Smooth muscle cell (in vitro differentiated cells): ENCODE measurements at regions not wholly inside any gene's neighbourhood (a gene's known extent, or its start where the extent isn't known, plus 50 kb on each side); places are given as distances from the start of the nearest gene placed in this dataset.
"Not testable (repeated sequence)": the region's sequence is repeated elsewhere in the genome, so short reads cannot be mapped to it uniquely, and the experiment has no call there.

ENCODE experiments used
- DNase-seq: peaks from one replicate; lab custom pipeline; 2025; ENCODE audit not compliant: unreplicated experiment; lab: John Stamatoyannopoulos, UW
- H2AFZ ChIP-seq: fragments of 200-600 bp; sonication (generic); 2 replicates; pipeline ENCODE4 v1.6.0; 2016; ENCODE audit warnings: antibody characterized with exemption, low read depth, mild to moderate bottlenecking
- H3F3A ChIP-seq: fragments of 200-600 bp; sonication (generic); 2 replicates; pipeline ENCODE4 v1.6.0; 2017; ENCODE audit warnings: antibody characterized with exemption, low read depth
- H3K27ac ChIP-seq: fragments of 200-600 bp; sonication (generic); 2 replicates; pipeline ENCODE4 v1.5.1; 2016; ENCODE audit warnings: low read depth, mild to moderate bottlenecking
- H3K27me3 ChIP-seq: fragments of 200-600 bp; sonication (generic); 2 replicates; pipeline ENCODE4 v1.6.1; 2016; ENCODE audit warnings: low read depth, mild to moderate bottlenecking
- H3K36me3 ChIP-seq: fragments of 200-600 bp; sonication (generic); 2 replicates; pipeline ENCODE4 v1.5.1; 2016; ENCODE audit warnings: low read depth
- H3K4me1 ChIP-seq: fragments of 200-600 bp; sonication (generic); 2 replicates; pipeline ENCODE4 v1.5.1; 2016; ENCODE audit warnings: low read depth
- H3K4me2 ChIP-seq: fragments of 200-600 bp; sonication (generic); 2 replicates; pipeline ENCODE4 v1.6.0; 2016; ENCODE audit warnings: mild to moderate bottlenecking
- H3K4me3 ChIP-seq: fragments of 200-600 bp; sonication (generic); 2 replicates; pipeline ENCODE4 v1.5.1; 2016; ENCODE audit warnings: mild to moderate bottlenecking
- H3K79me2 ChIP-seq: fragments of 200-600 bp; sonication (generic); 2 replicates; pipeline ENCODE4 v1.6.0; 2016; ENCODE audit warnings: low read depth, mild to moderate bottlenecking
- H3K9ac ChIP-seq: fragments of 200-600 bp; sonication (generic); 2 replicates; pipeline ENCODE4 v1.6.0; 2016; ENCODE audit warnings: low read depth
- H3K9me3 ChIP-seq: fragments of 200-600 bp; sonication (generic); replicated peaks from 2 replicates; pipeline ENCODE4 v1.5.1; 2016; ENCODE audit warnings: low read depth
- H4K20me1 ChIP-seq: fragments of 200-600 bp; sonication (generic); 2 replicates; pipeline ENCODE4 v1.6.0; 2016; ENCODE audit warnings: low read depth
- WGBS: methylation state at CpG from one replicate; pipeline ENCODE4 v1.1.7; 2016; ENCODE audit warnings: low lambda C conversion rate; 5-methylcytosine and 5-hydroxymethylcytosine counted together
- TF ChIP-seq, protein P1 (sequence below): fragments of 200-600 bp; sonication (generic); IDR thresholded peaks from 2 replicates; pipeline ENCODE4 v1.5.1; 2017; ENCODE audit warnings: borderline replicate concordance, mild to moderate bottlenecking, antibody characterized with exemption; ENCODE audit not compliant: insufficient read depth, poor library complexity, severe bottlenecking

DNA sequence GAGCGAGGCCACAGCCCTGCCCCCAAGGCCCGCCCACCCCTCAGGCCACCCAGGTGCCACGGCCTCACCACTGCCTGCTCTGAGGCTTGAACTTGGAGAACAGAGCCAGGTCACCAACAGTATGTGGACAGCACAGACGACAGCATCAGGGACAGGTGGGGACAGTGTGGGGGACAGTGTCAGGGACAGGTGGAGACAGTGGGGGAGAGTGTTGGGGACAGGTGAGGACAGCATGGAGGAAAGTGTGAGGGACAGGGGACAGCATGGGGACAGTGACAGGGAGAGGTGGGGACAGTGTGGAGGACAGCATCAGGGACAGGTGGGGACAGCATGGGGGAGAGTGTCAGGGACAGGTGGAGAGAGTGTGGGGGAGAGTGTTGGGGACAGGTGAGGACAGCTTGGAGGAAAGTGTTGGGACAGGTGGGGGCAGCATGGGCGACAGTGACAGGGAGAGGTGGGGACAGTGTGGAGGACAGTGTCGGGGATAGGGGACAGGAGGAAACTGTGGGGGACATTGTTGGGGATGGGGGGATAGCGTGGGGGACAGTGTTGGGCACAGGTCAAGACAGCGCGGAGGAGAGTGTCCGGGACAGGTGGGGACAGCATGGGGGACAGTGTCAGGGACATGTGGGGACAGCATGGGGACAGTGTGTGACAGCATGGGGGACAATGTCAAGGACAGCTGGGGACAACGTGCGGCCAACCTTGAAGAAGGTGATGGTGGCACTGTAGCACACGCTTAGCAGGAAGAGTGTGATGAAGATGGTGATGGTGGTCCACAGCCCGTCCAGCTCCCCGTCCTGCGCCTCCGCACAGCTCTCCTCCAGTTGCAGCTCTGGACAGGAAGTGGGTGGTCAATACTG, 114.9 kb downstream of the TMEM121 start:
- H3K9ac ChIP-seq, result no peak overlapping the region
- H3K9me3 ChIP-seq, result no peaks in the 10 kb centered on the region
- H3F3A ChIP-seq, result no peaks in the 10 kb centered on the region
- no peak overlapping the region for H2AFZ ChIP-seq
- no peaks in the 10 kb centered on the region for H3K36me3 ChIP-seq
- DNase-seq, result no peak
- 84% methylated on average over 15 of the region's 17 CpGs for WGBS
- no peak overlapping the region for H3K4me3 ChIP-seq
- no peaks in the 10 kb centered on the region for H3K79me2 ChIP-seq
- no peaks in the 10 kb centered on the region for H3K4me1 ChIP-seq
- no peak overlapping the region for H3K4me2 ChIP-seq
- H4K20me1 ChIP-seq, result no peaks in the 10 kb centered on the region
- TF ChIP-seq, protein P1, sequence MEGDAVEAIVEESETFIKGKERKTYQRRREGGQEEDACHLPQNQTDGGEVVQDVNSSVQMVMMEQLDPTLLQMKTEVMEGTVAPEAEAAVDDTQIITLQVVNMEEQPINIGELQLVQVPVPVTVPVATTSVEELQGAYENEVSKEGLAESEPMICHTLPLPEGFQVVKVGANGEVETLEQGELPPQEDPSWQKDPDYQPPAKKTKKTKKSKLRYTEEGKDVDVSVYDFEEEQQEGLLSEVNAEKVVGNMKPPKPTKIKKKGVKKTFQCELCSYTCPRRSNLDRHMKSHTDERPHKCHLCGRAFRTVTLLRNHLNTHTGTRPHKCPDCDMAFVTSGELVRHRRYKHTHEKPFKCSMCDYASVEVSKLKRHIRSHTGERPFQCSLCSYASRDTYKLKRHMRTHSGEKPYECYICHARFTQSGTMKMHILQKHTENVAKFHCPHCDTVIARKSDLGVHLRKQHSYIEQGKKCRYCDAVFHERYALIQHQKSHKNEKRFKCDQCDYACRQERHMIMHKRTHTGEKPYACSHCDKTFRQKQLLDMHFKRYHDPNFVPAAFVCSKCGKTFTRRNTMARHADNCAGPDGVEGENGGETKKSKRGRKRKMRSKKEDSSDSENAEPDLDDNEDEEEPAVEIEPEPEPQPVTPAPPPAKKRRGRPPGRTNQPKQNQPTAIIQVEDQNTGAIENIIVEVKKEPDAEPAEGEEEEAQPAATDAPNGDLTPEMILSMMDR, result no peak
- H3K27ac ChIP-seq, result no peak overlapping the region
- H3K27me3 ChIP-seq, result no peaks in the 10 kb centered on the region

GRCh38 chr14:105641951-105642350, 115.6 kb downstream of the TMEM121 start:
- not testable (repeated sequence) for H3K4me1 ChIP-seq, H3K9me3 ChIP-seq, H3K4me2 ChIP-seq, H2AFZ ChIP-seq, DNase-seq, H3K4me3 ChIP-seq, H3K27me3 ChIP-seq, H3K9ac ChIP-seq, H3K36me3 ChIP-seq, H3F3A ChIP-seq, H3K27ac ChIP-seq, H4K20me1 ChIP-seq, H3K79me2 ChIP-seq
- WGBS, result 82% methylated on average over 11 of the region's 12 CpGs

- H3K9me3 ChIP-seq, H3K79me2 ChIP-seq, DNase-seq, H3K36me3 ChIP-seq, H4K20me1 ChIP-seq, H3K4me3 ChIP-seq, H3K27ac ChIP-seq, H3K4me1 ChIP-seq, H3K4me2 ChIP-seq, H3K9ac ChIP-seq, H2AFZ ChIP-seq, H3K27me3 ChIP-seq, H3F3A ChIP-seq: not testable (repeated sequence)
- 95% methylated on average over 8 of the region's 19 CpGs for WGBS
Observed at GRCh38 chr14:105642486-105642885, 116.1 kb downstream of the TMEM121 start.

DNA sequence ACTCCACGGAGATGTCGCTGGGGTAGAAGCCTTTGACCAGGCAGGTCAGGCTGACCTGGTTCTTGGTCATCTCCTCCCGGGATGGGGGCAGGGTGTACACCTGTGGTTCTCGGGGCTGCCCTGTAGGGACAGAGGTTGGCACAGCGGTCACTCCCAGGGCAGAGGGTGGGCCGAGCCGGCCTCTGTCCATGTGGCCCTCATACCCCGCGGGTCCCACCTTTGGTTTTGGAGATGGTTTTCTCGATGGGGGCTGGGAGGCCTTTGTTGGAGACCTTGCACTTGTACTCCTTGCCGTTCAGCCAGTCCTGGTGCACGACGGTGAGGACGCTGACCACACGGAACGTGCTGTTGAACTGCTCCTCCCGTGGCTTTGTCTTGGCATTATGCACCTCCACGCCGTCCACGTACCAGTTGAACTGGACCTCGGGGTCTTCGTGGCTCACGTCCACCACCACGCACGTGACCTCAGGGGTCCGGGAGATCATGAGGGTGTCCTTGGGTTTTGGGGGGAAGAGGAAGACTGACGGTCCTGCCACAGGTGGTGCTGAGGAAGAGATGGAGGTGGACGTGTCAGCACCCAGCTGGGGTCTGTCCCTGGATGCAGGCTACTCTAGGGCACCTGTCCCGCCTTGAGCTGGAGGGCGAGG, 117.1 kb downstream of the TMEM121 start:
- H3K9me3 ChIP-seq, result not testable (repeated sequence)

DNA sequence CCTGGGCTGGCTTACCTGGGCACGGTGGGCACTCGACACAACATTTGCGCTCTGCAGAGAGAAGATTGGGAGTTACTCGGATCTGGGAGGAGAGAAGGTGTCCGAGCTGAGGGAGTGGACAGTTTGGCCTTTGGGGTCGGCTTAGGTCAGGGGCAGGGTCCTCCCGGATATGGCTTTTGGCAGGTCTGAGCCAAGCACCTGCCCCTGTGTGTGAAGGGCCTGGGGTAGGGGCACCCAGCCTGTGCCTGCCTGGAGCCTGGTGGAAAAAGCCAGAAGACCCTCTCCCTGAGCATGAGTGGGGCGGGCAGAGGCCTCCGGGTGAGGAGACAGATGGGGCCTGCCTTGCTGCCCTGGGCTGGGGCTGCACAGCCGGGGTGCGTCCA, 117.7 kb downstream of the TMEM121 start:
- H3F3A ChIP-seq, H4K20me1 ChIP-seq, H3K27me3 ChIP-seq, H3K79me2 ChIP-seq, H3K9me3 ChIP-seq, H3K27ac ChIP-seq, H2AFZ ChIP-seq, H3K9ac ChIP-seq, H3K4me1 ChIP-seq, H3K36me3 ChIP-seq, H3K4me2 ChIP-seq, H3K4me3 ChIP-seq, DNase-seq: not testable (repeated sequence)
- 83% methylated on average over 11 of the region's 11 CpGs for WGBS

More for the DNA sequence above, 117.1 kb downstream of the TMEM121 start:
- not testable (repeated sequence) for H3K4me2 ChIP-seq, H3K79me2 ChIP-seq, H3K27me3 ChIP-seq, H3K36me3 ChIP-seq, H3K4me3 ChIP-seq, H3K27ac ChIP-seq, H3K4me1 ChIP-seq, H3K9ac ChIP-seq, H4K20me1 ChIP-seq, H2AFZ ChIP-seq, DNase-seq, H3F3A ChIP-seq
- 91% methylated on average over 29 of the region's 30 CpGs for WGBS

GRCh38 chr14:105644457-105644856, 118.1 kb downstream of the TMEM121 start:
- not testable (repeated sequence) for H3K4me2 ChIP-seq, H2AFZ ChIP-seq, DNase-seq, H4K20me1 ChIP-seq, H3K9ac ChIP-seq, H3F3A ChIP-seq, H3K79me2 ChIP-seq, H3K36me3 ChIP-seq, H3K27ac ChIP-seq, H3K4me1 ChIP-seq, H3K27me3 ChIP-seq, H3K9me3 ChIP-seq, H3K4me3 ChIP-seq
- 86% methylated on average over 19 of the region's 19 CpGs for WGBS

DNA sequence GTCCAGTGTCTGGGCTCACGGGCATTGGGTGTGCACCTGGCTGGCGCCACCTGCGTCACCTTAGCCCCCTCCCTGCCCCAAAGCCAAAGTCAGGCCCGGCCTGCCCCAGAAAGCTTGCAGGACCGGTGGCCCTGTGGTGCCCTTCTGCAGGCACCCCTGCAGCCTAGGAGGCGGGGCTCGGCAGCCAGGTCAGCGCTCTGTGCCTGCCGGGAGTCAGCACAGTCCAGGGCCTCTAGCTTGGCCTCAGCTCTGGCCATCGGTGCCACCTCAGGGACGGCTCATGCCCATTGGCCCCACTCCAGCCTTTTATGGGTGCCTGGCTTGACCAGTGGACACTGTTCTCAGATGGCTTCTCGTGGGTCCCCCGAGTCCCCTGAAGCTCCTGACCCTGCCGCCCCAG, 118.5 kb downstream of the TMEM121 start:
- H3K9ac ChIP-seq, H2AFZ ChIP-seq, H3K27me3 ChIP-seq, DNase-seq, H3K4me1 ChIP-seq, H3F3A ChIP-seq, H3K79me2 ChIP-seq, H3K4me3 ChIP-seq, H4K20me1 ChIP-seq, H3K36me3 ChIP-seq, H3K4me2 ChIP-seq, H3K27ac ChIP-seq, H3K9me3 ChIP-seq: not testable (repeated sequence)
- 76% methylated on average over 6 of the region's 14 CpGs for WGBS

- not testable (repeated sequence) for H3K4me1 ChIP-seq, H3F3A ChIP-seq, H3K27ac ChIP-seq, DNase-seq, H3K9me3 ChIP-seq, H4K20me1 ChIP-seq, H3K4me2 ChIP-seq, H3K9ac ChIP-seq, H3K27me3 ChIP-seq, H2AFZ ChIP-seq, H3K79me2 ChIP-seq, H3K4me3 ChIP-seq, H3K36me3 ChIP-seq
- WGBS, result no CpG with 5 or more reads among the region's 6 CpGs
Observed at GRCh38 chr14:105645389-105645788, 119.0 kb downstream of the TMEM121 start.
